Astrocyte of the cerebellum (primary cell): ENCODE measurements at regions not wholly inside any gene's neighbourhood (a gene's known extent, or its start where the extent isn't known, plus 50 kb on each side); places are given as distances from the start of the nearest gene placed in this dataset.

Experiments
- DNase-seq: peaks from one replicate; pipeline ENCODE4 v3.0.0-alpha.2; 2011; ENCODE audit warnings: low read depth
- H3K4me3 ChIP-seq: 2 replicates; pipeline ENCODE4 v1.5.1; 2011; ENCODE audit warnings: mild to moderate bottlenecking, low read depth, low read length, moderate library complexity
- in situ Hi-C: cut with HindIII; loops from 2 replicates; pipeline ENCODE4 v1.10.0; 2017; ENCODE audit warnings: low sequenced_read_pairs
- TF ChIP-seq, protein P1 (sequence below): IDR thresholded peaks from 2 replicates; pipeline ENCODE4 v1.5.1; 2012; ENCODE audit warnings: low read length, low read depth, moderate library complexity, mild to moderate bottlenecking; ENCODE audit errors: missing control alignments

DNA sequence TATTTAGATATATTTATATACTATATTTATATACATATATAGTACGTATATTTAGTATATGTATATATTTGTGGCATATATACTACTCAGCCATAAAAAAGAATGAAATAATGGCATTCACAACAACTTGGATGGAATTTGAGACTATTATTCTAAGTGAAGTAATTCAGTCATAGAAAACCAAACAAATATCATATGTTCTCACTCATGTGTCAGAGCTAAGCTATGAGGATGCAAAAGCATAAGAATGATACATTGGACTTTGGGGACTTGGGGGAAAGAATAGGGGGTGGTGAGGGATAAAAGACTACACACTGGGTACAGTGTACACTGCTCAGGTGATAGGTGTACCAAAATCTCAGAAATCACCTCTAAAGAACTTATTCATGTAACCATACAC, 1015.7 kb downstream of the EFNB2 start:
- TF ChIP-seq, protein P1, sequence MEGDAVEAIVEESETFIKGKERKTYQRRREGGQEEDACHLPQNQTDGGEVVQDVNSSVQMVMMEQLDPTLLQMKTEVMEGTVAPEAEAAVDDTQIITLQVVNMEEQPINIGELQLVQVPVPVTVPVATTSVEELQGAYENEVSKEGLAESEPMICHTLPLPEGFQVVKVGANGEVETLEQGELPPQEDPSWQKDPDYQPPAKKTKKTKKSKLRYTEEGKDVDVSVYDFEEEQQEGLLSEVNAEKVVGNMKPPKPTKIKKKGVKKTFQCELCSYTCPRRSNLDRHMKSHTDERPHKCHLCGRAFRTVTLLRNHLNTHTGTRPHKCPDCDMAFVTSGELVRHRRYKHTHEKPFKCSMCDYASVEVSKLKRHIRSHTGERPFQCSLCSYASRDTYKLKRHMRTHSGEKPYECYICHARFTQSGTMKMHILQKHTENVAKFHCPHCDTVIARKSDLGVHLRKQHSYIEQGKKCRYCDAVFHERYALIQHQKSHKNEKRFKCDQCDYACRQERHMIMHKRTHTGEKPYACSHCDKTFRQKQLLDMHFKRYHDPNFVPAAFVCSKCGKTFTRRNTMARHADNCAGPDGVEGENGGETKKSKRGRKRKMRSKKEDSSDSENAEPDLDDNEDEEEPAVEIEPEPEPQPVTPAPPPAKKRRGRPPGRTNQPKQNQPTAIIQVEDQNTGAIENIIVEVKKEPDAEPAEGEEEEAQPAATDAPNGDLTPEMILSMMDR, result no peak
- no peak for DNase-seq
- no peak overlapping the region for H3K4me3 ChIP-seq
- in situ Hi-C loops, result no loop called here

DNA sequence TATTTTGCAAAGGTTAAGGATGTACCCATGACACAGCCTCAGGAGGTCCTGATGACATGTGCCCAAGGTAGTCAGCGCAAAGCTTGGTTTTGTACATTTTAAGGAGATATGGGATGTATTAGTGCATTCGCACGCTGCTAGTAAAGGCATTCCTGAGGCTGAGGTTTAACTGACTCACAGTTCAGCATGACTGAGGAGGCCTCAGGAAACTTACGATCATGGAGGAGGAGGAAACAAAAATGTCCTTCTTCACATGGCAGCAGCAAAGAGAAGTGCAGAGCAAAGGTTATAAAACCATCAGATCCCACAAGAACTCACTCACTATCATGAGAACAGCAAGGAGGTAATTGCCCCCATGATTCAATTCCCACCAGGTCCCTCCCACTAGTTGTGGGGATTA, 1017.4 kb downstream of the EFNB2 start:
- TF ChIP-seq, protein P1, result no peak
- no peak overlapping the region for H3K4me3 ChIP-seq
- in situ Hi-C loops, result no loop called here
- DNase-seq, result no peak

DNA sequence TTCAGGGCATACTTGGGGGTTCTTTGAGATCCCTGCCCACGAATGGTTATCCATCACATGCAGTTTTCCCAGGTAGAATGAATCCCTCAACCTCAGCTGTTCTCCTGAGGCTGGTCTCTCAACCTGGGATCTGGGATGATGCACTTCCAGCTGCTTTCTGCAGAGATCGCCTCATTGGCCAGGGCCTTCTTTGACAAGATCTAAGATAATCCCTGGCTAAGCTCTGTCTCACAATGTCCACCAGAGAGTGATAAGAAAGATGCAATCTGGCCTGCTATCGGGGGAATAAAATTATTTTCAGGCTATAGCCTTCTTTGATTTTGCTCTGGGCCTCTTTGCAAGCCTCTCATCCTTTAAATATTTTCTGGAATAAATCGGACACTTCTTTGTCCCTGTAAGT, 1021.1 kb downstream of the EFNB2 start:
- in situ Hi-C loops, result no loop called here
- H3K4me3 ChIP-seq, result no peak overlapping the region
- DNase-seq, result no peak
- TF ChIP-seq, protein P1, result no peak

DNA sequence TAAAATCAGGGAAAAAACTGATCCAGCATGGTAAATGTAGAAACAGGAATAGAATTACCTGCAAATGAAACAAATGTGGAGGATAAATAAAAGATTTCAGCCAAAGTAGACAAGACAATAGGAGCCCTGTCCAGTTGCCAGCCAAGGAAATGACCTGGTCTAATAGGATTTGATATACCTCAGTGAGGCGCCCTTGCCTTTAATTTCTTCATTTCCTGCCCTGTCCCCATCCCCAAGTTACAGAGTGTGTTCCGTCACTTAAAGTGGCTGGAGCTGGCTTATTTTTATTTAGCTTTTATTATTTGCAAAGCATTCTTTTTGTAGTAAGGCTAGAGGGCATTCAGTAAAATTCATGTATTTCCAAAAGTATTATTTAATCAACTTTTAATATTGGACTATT, 1022.0 kb downstream of the EFNB2 start:
- no peak overlapping the region for H3K4me3 ChIP-seq
- TF ChIP-seq, protein P1, result no peak
- DNase-seq, result no peak
- in situ Hi-C loops, result no loop called here

DNA sequence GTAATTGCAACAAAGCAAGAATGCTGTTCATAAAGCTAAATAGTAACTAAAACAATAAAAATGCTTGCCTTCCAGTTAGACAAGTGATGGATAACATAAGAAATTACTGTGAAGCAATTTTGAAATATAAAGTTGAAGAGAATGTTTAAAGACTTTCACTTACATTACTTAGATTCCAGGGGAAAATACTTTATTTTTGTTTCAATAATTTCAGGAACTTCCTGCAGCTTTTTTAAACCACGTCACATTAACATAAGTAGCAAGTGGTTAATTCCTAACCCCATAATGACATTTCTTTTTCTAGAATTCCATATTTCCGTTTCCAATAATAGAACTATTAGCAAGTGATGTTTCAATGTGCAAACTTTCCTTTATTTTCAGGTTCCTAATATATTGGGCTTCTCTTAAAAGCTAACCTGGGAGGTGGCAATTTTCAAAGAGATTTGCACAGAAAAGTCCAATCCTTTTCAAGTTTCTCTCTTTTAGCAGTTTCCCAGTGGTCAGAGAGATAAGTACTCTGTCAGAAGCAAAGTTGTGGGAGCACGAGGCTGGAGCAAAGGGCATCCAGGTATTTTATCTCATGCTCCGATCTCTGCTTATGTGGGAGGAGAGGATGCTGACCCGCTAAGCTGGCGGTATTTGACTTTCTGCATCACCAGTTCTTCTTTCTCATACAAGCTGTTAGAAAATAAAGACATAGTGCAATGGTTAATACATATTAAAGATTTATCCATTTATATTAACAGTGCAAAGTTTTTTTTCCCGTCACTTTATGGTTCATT, 1025.3 kb downstream of the EFNB2 start:
- DNase-seq, result no peak
- in situ Hi-C loops, result no loop called here
- TF ChIP-seq, protein P1, result no peak
- H3K4me3 ChIP-seq, result no peak overlapping the region

DNA sequence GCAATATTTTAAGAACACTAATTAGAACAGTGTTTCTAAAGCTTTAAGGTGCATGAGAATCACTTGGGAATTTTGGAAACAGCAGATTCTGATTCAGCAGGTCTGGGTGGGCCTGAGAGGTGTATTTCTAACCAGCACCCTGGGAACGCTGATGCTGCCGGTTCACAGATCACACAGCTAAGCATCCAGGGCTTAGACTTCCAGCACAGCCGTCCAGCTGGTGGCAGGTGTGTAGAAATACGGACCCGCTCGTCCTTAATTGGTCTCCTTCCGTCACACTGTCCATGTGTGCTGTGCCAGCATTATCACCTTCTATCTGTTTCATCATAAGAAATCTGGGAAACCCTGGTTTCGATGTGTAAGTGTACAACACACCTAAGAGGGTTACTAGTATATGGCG, 1029.0 kb downstream of the EFNB2 start:
- in situ Hi-C loops, result no loop called here
- no peak for DNase-seq
- TF ChIP-seq, protein P1, result no peak
- no peak overlapping the region for H3K4me3 ChIP-seq

DNA sequence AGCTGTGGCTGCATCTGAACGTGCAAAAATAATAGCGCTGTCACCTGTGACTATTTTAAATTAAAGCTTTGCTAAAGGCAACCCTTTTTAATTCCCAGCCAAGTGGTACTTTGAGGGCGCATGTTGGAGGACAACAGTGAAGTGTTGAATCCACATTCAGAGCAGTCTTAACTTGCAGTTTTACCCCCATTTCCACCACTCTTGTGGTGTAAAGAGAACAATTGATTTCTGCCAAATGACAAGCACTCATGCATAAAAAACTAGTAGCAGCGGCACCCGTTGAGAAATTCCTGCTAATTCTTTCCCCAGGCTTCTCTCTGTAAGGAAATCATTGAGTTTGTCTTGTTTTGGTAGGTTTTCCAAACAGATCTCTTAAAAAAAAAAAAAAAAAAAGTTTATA, 1033.3 kb downstream of the EFNB2 start:
- no peak overlapping the region for H3K4me3 ChIP-seq
- in situ Hi-C loops, result no loop called here

More for the DNA sequence above, 1033.3 kb downstream of the EFNB2 start:
- no peak for DNase-seq
- TF ChIP-seq, protein P1, result no peak
